HG03097 (cell line): ENCODE measurements at regions not wholly inside any gene's neighbourhood (a gene's known extent, or its start where the extent isn't known, plus 50 kb on each side); places are given as distances from the start of the nearest gene placed in this dataset.
"Not testable (repeated sequence)": the region's sequence is repeated elsewhere in the genome, so short reads cannot be mapped to it uniquely, and the experiment has no call there.

Experiments
- ATAC-seq: cut with Tn5 transposase; IDR thresholded peaks from one replicate; pipeline ENCODE4 v1.9.1; 2021; ENCODE audit not compliant: unreplicated experiment, low FRiP score

DNA sequence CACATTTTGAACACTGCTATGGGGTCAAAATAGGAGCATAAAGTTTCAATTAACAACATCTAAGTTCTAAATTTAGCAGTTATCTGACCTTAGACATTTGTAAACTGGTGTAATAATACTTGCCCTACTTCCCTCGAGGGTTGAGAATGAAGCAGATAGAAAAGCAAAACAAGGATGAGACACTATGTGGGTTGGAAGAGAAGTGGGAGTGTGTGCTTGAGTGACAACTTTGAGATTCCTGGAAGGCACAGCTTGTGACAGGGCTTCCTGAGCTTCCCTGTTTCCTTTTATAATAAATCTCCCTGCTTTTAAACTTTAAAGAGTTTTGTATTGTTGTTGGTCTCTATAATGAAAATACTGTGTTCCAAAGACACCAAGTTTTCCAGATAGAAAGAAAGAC is 128.6 kb upstream of the CHST9 start:
- ATAC-seq = no peak

DNA sequence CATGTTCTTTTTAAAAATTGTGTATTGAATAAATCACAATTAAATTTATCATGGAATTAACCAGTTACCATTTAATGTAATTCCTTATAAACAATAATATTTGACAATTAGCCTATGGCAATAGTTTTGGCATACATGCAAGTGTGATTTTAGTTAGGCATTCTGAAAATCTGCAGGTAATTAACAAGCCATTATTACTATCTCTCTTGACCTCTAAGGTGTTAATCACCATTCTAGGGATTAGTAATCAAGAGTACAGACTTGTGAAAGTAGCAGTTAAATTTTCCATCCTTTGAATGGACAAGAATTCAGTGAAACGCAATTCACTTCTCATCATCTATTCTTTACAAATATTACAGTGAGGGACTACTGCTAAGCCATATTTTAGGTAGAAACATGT is 127.7 kb upstream of the CHST9 start:
- no peak for ATAC-seq

DNA sequence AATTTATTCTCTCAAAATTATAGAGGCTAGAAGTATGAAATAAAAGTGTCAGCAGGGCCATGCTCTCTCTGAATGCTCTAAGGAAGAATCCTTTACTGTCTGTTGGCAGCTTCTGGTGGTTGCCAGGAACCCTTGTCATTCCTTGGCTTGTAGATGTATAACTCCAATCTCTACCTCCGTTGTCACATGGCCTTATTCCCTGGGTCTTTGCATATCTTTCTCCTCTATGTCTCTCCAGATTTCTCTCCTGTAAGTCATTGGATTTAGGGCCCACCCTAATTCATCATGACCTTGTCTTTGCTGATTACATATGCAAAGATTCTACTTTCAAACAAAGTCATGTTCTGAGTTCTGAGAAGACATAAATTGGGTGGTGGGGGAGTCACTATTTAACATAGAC is 127.0 kb upstream of the CHST9 start:
- no peak for ATAC-seq

DNA sequence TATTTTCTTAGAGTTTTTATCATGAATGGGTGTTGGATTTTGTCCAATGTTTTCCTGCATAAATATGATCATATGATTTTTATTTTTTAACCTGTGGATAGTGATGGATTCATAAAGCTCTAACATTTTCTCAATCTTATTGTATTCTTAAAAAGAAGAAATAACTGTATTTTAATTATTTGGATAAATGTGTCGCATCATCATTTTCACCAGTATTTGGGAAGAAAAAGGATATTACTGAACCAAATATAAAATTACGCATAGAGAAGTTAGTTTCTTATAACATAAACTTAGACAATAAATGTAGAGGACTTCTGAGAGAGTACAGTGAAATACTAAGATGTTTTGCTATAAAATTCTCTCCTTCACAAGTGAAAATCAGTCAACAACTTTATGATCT is 126.0 kb upstream of the CHST9 start:
- no peak for ATAC-seq

DNA sequence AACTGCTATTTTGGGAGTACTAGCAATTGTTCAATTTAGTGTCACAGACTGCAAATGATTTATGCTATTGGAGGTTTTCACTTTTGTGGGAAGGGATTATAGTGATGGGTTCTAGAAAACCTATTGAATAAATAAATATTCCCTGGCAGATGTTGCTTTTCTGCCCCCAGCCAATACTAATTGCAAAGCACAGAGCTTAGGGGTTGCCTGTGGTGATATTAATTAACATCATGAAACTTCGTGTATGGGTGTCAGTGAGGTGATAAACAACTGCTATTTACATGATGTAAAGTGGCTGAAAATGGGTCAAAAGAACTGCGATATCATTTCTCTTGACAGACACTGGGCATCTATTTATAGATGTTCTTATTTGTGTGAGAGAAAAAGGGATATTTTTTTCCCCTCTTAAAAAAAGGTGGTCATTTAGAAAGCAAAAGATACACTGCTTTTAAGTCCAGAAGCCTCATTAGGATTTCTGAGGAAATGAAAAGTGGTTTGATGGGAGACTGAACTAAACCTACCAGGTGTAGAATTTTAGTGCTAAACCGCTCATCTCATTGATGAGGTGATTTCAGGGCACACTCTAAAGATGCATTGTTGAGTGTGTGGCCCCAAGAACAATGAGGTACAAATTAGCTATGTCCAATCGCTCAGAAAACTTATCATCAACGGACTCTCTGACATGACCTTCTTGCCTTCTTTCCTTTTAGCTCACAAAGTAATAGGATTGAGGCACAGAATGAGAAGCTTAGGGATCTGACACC is 116.7 kb upstream of the CHST9 start:
- no peak for ATAC-seq

DNA sequence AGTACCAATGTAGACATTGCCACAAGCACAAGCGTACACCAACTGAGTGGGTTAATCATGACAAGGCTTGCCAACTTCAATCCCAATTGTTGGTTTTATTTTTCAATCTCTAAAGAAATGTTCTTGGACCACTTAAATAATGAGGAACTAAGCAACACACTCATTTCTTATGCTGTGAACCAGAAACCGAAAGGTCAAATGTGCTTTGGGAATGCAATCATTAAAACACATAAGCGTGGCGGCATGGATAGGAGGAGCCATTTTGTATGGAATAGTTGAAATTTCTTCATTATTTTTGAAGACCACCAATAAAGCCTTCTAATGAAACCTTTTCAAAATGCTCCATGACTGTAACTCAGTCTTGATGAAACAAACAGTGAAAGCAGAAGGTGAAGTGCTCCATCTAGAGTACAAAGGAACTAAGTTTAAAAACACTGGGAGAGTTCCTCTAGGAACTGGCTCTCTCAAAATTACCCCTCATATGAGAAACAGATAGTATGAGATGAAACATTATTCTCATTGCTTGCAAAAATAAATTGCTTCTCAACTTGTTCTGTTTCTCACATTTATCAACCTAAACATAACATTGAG is 113.2 kb upstream of the CHST9 start:
- ATAC-seq = no peak

DNA sequence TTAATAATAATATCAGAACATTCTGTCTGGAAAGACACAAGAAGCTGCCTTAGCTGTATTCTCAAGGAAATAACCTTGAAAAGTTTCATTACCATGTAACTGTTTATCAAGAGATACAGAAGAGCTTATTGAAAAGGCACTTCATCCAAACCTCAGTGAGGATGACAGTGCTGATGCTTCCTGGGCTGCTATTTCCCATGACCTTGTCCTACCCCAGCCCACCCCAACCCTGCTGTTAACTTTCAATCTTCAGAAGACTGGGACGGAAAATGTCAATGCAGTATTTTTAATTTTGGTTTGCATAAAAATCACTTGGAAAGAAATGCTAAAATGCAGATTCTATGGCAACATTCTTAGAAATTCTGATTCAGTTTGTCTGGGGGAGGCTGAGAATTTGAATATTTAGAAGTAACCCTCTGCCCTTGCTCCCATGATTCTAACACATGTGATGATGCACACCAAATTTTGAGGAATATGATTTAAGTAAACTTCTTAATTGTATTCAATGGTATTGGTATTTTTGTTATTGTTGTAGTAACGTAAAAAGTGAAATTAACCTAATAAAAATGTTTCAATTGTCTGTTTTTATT is 101.0 kb upstream of the CHST9 start:
- not testable (repeated sequence) for ATAC-seq

DNA sequence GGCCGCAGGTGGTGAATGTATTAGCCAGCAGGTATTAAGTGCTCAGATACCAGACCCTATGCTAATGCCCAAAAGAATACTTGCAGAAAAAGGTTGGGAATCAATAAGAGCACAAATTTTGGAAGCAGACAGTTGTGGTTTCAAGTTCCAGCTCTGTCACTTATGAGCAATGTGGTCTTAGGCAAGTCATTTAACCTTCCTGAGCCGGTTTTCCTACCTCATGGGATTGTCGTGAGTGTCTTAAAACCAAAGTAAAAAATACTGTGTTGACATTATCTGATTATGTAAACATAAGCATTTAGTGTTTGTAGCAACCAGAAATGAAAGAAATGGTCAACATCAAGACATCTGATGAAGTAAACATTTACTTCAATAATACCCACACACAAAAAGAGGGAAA is 93.0 kb upstream of the CHST9 start:
- ATAC-seq = no peak

DNA sequence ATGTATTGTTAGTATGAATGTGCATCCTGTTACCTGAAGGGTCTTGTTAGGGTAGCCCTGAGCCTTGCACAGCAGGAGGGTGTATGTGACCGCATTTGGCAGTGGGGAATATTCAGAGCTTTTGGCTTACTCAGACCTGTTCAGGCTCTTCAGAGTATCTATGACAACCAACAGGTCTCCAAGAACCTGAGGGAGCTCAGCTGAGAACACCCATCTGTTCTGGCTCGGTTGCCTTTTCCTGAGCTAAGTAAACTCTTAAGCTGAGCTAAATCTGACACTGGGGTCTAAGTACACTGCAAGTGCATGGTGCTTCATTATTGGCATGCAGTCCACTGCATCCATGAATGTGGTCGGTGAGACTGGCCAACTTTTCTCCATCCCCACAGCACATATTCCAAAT is 92.4 kb upstream of the CHST9 start:
- ATAC-seq = no peak

DNA sequence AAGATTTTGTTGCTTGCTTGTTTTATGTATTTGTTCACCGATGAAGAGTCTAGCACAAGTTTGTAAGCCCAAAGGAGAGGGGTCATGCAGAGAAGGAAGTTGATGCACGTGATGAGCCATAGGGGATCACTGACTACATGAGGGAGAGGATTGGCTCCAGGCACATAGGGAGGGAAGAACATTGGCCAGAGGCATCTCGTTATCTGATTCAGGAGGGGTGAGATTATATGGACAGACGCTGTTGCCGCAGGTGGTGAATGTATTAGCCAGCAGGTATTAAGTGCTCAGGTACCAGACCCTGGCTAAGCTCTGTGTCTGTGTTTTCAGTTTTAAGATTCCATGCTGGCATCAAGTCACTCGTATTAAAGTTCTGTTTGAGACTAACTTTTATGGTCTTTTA is 91.8 kb upstream of the CHST9 start:
- ATAC-seq = no peak

DNA sequence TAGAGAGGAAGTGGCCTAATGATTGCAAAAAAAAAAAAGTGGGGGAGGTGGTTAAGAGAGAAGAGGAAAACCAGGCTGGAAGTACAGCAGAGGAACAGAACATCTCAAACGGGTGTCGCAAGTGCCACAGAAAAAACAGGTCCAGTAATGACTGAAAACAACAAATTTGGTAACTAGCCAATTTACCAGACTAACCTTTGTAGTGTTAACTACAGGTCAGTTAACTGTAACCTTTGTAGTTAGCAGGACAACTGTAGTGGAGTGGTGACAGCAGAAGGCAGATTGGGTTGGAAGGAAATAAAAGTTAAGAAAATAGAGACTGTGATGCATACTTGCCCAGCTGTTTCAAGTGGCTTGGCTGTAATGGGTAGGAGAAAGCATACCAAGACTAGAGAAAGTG is 91.4 kb upstream of the CHST9 start:
- no peak for ATAC-seq

DNA sequence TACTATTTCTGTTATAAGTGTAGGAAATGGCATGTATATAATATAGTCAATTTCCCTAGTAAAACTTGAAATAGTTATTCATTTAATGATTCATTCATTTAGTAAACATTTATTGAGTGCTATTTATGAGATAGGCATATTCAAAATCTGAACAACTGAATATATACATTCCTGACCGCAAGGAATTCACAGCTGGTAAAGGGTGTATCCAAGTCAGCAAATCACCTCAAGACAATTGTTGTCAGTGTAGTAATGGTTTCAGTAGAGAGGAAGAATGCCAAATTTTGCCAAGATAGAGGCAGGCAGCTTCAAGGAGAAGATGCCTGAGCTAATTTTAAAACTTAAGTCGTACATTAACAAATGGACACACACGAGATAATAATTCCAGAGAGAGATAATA is 89.8 kb upstream of the CHST9 start:
- ATAC-seq = no peak

DNA sequence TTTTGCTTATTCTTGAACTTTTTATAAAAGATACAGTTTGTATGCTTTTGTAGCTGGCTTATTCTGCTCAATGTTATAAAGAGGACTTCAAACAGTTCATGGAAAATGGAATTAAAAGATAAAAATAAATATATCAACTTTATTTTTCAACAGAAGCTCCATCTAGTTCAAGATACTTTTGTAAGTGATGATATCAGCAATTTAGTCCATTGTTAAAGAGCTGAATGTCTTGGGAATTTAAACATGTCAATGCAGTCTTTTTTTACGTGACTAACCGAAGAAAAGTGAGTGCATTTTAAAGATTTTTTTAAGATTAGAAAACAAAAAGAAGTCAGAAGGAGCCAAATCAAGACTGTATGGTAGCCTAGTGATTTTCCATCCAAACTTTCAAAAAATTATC is 85.4 kb upstream of the CHST9 start:
- ATAC-seq = no peak

DNA sequence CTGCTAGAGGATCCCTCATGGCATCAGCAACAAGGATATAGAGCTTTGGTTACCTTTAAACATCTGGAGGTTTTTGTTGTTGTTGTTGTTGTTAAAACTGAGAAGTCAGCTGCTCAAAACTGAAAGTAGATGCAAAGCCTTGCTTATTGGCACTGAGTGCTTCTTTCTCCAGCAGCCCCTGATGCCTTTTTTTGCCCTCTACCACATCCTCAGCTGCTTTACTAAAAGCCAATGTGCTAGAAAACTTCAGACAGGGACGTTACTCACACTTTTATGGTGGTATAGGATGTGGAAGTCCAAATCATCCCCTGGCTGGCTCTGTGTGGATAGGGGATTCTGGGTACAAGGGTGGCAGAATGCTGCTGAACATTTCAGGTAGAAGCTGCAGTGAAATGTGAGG is 78.3 kb upstream of the CHST9 start:
- no peak for ATAC-seq

DNA sequence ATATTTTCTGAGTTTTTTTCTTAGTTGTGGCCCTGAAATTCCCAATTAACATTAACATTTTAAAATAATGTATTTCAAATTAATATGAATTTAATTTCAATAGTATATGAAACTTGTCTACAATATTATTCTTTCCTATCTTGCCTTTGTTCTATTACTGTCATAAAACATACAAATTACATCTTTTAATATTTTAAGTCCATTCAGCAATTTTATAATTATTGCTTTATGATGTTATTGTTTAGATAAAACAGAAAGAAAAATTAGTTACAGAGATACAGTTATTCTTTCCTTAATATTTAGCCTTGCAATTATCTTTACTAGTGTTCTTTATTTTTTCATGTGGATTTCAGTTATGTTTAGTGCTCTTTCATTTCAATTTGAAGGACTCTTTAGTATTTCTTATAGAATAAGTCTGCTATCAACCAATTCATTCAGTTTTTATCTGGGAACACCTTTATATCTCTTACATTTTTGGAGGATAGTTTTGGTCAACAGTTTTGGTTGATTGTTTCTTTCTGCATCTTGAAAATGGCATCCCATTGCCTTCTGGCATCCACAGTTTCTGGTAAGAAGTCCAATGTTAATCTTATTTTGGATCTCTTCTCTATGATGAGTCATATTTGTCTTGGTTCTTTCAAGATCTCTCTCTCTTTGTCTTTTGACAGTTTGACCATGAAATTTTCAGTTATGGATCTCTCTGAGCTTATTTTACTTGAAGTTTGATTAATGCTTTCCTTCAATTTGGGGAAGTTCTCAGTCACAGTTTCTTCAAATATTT is 76.9 kb upstream of the CHST9 start:
- ATAC-seq = no peak

DNA sequence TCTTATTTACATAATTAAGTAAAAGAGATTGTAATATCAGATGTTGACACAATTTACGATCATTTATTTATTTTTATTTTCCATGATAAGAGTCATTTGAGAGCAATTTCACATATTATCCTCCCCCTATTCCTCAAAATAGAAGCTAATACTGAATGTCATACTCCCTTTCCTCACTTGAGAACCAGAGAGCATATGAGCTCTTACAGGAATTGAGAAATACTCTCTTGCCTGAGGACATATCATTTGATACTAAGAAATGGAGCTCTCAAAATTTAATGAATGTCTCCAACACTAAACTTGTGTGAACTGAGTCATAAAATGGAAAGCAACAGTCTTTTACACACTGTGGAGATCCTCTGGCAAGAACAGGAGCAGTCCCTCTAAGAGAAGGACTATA is 68.5 kb upstream of the CHST9 start:
- ATAC-seq = no peak

DNA sequence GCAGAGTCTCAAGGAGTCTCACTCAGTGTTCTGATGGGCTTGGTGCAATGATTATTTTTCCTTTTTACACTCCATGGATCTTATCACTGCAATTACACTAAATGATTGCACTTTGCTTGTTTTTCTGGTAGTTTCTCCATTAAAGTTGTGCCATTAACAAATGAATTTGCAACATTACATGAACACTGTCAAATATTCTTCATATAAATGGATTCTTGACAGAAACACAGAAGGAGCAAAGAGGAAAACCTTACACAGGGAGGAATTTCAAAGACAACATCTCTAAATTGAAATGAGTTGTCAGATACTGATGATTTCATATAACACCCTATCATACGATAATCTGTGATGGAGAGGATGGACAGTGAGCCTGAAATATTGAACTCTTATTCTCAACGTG is 65.4 kb upstream of the CHST9 start:
- ATAC-seq = no peak

DNA sequence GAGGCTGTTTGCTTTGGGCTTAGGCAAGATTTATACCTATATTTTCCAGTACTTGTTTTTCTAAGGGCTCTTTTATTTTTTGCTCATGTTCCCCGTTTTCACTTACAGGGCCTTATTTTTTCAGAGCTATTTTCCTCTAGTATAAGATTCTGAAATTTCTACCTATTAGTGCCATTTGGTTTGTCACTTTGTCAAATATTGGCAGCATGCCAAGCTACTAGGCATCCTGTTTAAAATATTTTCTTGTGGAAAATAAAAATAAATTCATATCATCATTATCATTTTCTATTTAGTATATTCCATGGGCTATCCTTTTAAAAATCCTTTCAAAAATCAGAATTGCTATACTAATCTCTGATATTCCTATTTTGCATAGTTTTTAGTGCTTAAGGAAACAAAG is 64.8 kb upstream of the CHST9 start:
- ATAC-seq = no peak

DNA sequence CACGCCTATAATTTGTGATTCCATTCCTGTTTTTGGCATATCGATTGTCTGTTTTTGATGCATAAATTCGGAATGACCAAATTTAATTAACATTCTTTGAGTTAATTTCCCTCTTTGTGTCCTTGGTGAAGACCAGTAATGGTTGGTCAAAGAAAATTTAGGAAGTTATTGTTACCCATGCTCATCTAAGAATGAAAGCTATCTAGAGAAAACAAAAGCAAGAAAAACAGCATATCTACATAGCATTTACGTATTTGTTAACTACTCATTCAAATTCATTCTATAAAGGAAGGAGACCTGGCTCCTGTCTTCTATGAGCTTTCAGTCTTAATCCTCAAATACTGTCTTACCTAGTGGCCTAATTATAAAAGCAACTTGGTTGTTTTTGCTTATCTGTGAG is 59.2 kb upstream of the CHST9 start:
- no peak for ATAC-seq

DNA sequence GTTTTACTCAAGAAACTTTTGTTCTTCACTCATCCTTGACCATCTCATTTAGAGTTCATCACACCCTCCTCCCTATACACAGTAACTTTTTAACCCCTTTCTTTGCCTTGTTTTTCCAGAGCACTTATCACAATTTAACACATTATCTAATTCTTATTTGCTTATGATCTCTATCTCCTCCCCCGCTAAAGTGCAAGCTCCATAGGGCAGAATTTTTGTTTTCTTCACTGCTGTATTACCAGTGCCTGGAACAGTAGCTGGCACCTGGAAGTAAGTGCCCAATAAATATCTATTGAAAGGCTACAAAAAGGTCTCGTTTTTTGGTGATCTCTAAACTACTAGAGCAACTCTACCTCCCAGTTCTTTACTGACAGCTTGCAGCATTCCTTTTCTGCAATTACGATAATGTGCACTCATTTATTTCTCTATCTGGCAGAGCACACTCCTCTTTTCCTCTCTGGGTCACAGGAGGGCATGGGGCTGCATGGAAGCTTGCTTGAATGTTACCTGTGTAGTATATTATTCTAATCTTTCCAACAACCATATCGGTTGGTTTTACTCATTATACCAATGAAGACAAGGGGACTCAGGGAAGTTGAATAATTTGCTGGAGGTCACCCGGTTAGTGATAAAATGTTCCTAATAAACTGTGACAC is 57.4 kb upstream of the CHST9 start:
- ATAC-seq = no peak

DNA sequence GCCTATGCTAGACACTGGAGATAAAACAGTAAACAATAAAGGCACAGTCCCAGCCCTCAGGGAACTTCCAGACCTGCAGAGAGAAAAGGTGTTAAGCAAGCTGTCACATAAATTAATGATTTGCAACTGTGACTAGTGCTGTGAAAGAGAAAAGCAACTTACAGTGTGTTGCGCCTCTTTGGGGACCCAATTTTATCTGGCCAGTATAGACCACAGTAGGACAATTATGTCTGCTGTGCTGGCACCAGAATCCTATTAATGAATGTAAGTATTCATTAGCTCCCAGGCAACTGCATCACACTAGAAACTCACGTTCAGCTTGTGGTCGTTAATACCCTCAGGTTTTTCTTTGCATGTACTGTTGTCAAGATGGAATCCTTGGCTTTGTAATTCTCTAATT is 55.3 kb upstream of the CHST9 start:
- no peak for ATAC-seq
